Erythroblast (primary cell): ENCODE measurements at regions not wholly inside any gene's neighbourhood (a gene's known extent, or its start where the extent isn't known, plus 50 kb on each side); places are given as distances from the start of the nearest gene placed in this dataset.

ENCODE experiments used
- GATA1 ChIP-seq: IDR thresholded peaks from 2 replicates; pipeline ENCODE4 v1.6.1; 2011; ENCODE audit warnings: low read depth, mild to moderate bottlenecking, control low read depth, low read length, moderate library complexity
- POLR2A ChIP-seq: IDR thresholded peaks from 2 replicates; pipeline ENCODE4 v1.6.1; 2011; ENCODE audit warnings: mild to moderate bottlenecking, low read length

- TF ChIP-seq POLR2A (no peak), GATA1 (no peak)
Observed at GRCh38 chrX:40452031-40452430, 128.7 kb upstream of the ATP6AP2 start.
